ENCODE measurements at regions not wholly inside any gene's neighbourhood (a gene's known extent, or its start where the extent isn't known, plus 50 kb on each side); places are given as distances from the start of the nearest gene placed in this dataset.

DNA sequence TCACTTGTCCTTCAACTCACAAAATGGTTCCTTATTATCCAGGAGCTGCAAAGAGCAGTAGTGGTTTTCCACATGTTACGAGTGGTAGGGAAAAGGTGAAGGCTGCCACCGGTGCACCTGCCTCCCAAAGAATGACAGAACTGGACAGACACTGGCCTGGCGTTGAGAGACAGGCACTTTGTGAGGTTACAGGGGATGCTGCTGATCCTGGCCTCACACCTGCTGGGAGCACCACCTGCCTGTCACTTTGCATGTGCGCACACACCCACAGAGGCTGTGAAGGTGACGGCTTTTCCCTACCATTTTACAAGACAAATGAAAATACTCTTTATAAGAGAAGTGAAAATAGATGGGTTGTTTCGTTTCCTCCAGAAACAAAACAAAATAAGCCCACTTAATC is 175.3 kb upstream of the B3GAT1 start:
- TF ChIP-seq, protein P1, sequence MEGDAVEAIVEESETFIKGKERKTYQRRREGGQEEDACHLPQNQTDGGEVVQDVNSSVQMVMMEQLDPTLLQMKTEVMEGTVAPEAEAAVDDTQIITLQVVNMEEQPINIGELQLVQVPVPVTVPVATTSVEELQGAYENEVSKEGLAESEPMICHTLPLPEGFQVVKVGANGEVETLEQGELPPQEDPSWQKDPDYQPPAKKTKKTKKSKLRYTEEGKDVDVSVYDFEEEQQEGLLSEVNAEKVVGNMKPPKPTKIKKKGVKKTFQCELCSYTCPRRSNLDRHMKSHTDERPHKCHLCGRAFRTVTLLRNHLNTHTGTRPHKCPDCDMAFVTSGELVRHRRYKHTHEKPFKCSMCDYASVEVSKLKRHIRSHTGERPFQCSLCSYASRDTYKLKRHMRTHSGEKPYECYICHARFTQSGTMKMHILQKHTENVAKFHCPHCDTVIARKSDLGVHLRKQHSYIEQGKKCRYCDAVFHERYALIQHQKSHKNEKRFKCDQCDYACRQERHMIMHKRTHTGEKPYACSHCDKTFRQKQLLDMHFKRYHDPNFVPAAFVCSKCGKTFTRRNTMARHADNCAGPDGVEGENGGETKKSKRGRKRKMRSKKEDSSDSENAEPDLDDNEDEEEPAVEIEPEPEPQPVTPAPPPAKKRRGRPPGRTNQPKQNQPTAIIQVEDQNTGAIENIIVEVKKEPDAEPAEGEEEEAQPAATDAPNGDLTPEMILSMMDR (IDR thresholded peaks at IDR 0.05; ENCODE audit: low read depth, low read length) = no peak
- TF ChIP-seq EZH2phosphoT487 (IDR thresholded peaks at IDR 0.05; ENCODE audit: low read depth) = no peak
- peaks cover 61% of the 10 kb centered on the region for H3K4me1 ChIP-seq (ENCODE audit: low read length)
- H3K9me3 ChIP-seq (ENCODE audit: insufficient read depth, low read length) = peaks cover 10% of the 10 kb centered on the region; the same call in 1 of the 2 replicates

DNA sequence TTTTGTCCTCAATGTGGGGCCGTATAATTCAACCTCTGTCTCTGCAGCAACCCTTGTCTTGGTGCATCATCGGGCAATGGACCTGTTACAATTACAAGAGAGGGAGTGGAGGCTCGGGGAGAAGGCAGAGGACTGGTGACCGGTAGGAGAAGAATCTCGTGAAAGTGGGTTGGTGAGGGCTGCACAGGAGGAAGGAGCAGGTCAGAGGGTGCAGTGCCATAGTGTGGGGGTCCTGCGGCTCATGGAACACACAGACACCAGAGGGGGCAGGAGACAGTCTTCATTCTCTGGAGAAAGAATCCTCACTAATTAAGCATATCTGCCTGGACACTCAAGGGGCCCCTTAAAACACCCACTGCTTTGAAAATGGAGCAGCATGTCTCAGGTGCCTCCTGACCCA is 174.7 kb upstream of the B3GAT1 start:
- no peak for TF ChIP-seq EZH2phosphoT487 (IDR thresholded peaks at IDR 0.05; ENCODE audit: low read depth)
- TF ChIP-seq, protein P1 (IDR thresholded peaks at IDR 0.05; ENCODE audit: low read depth, low read length) = no peak
- no peaks in the 10 kb centered on the region for H3K36me3 ChIP-seq (replicated peaks; ENCODE audit: low read depth, low read length)
- H3K9ac ChIP-seq (ENCODE audit: low read length) = no peak overlapping the region
- no peak overlapping the region for H2AFZ ChIP-seq (ENCODE audit: low read depth, low read length)
- H3K4me2 ChIP-seq (ENCODE audit: low read length) = peak overlapping the region; percentile 68; the same call in 1 of the 2 replicates
- no peaks in the 10 kb centered on the region for H3K79me2 ChIP-seq (ENCODE audit: low read length)
- peaks cover 49% of the 10 kb centered on the region for H3K27me3 ChIP-seq (ENCODE audit: low read depth, low read length)
- peaks cover 10% of the 10 kb centered on the region; the same call in 1 of the 2 replicates for H3K9me3 ChIP-seq (ENCODE audit: insufficient read depth, low read length)
- no peak overlapping the region for H3K27ac ChIP-seq (ENCODE audit: low read length)
- H3K4me1 ChIP-seq (ENCODE audit: low read length) = peaks cover 60% of the 10 kb centered on the region
- no peak overlapping the region for H3K4me3 ChIP-seq (ENCODE audit: low read length)
- H4K20me1 ChIP-seq (ENCODE audit: insufficient read depth, low read length) = 0 out of 2 replicates have a peak, but pooled peaks cover 4% of the 10 kb centered on the region

More for the DNA sequence above, 175.3 kb upstream of the B3GAT1 start:
- H3K9ac ChIP-seq (ENCODE audit: low read length) = no peak overlapping the region
- H3K36me3 ChIP-seq (replicated peaks; ENCODE audit: low read depth, low read length) = no peaks in the 10 kb centered on the region
- H3K79me2 ChIP-seq (ENCODE audit: low read length) = no peaks in the 10 kb centered on the region
- H3K4me2 ChIP-seq (ENCODE audit: low read length) = peak overlapping the region; percentile 68
- H3K27ac ChIP-seq (ENCODE audit: low read length) = peak overlapping the region; percentile 85
- peaks cover 44% of the 10 kb centered on the region for H3K27me3 ChIP-seq (ENCODE audit: low read depth, low read length)
- no peak overlapping the region for H2AFZ ChIP-seq (ENCODE audit: low read depth, low read length)
- peak overlapping the region; percentile 39 for H3K4me3 ChIP-seq (ENCODE audit: low read length)
- H4K20me1 ChIP-seq (ENCODE audit: insufficient read depth, low read length) = 0 out of 2 replicates have a peak, but pooled peaks cover 4% of the 10 kb centered on the region

- no peak overlapping the region for H3K4me3 ChIP-seq (ENCODE audit: low read length)
- no peaks in the 10 kb centered on the region for H3K36me3 ChIP-seq (replicated peaks; ENCODE audit: low read depth, low read length)
- no peak overlapping the region for H3K4me2 ChIP-seq (ENCODE audit: low read length)
- peaks cover 49% of the 10 kb centered on the region for H3K27me3 ChIP-seq (ENCODE audit: low read depth, low read length)
- no peak overlapping the region for H2AFZ ChIP-seq (ENCODE audit: low read depth, low read length)
- no peak overlapping the region for H3K27ac ChIP-seq (ENCODE audit: low read length)
- no peaks in the 10 kb centered on the region for H3K79me2 ChIP-seq (ENCODE audit: low read length)
- H3K9me3 ChIP-seq (ENCODE audit: insufficient read depth, low read length) = peaks cover 10% of the 10 kb centered on the region; the same call in 1 of the 2 replicates
- H3K9ac ChIP-seq (ENCODE audit: low read length) = no peak overlapping the region
- 0 out of 2 replicates have a peak, but pooled peaks cover 4% of the 10 kb centered on the region for H4K20me1 ChIP-seq (ENCODE audit: insufficient read depth, low read length)
- H3K4me1 ChIP-seq (ENCODE audit: low read length) = peaks cover 60% of the 10 kb centered on the region
- TF ChIP-seq, protein P1 (IDR thresholded peaks at IDR 0.05; ENCODE audit: low read depth, low read length) = no peak
- TF ChIP-seq EZH2phosphoT487 (IDR thresholded peaks at IDR 0.05; ENCODE audit: low read depth) = no peak
Observed at GRCh38 chr11:134585666-134586610, 173.9 kb upstream of the B3GAT1 start.
